Mucosa of descending colon (tissue), 3 donors: ENCODE measurements at regions not wholly inside any gene's neighbourhood (a gene's known extent, or its start where the extent isn't known, plus 50 kb on each side); places are given as distances from the start of the nearest gene placed in this dataset.

Experiments
- ATAC-seq: fragments of 200-7000 bp; cut with Tn5 transposase; one replicate; pipeline ENCODE4 v1.9.1; 2020; ENCODE audit warnings: mild to moderate bottlenecking, moderate library complexity
- DNase-seq, 3 donors: peaks; one replicate each; pipeline ENCODE4 v3.0.0-alpha.2; 2020
- H3K36me3 ChIP-seq: fragments of 200-600 bp; one replicate; pipeline ENCODE4 v1.8.0; 2021; ENCODE audit warnings: low read depth, mild to moderate bottlenecking
- H3K4me1 ChIP-seq: fragments of 200-600 bp; one replicate; pipeline ENCODE4 v1.8.0; 2021; ENCODE audit warnings: low read depth, mild to moderate bottlenecking
- H3K4me3 ChIP-seq: fragments of 200-600 bp; one replicate; pipeline ENCODE4 v1.8.0; 2021; ENCODE audit warnings: mild to moderate bottlenecking
- H3K9me3 ChIP-seq: fragments of 200-600 bp; one replicate; pipeline ENCODE4 v1.8.0; 2021; ENCODE audit warnings: mild to moderate bottlenecking
- intact Hi-C, 2 donors: fragments of 100-400 bp; cut with DNase I in 1 of 2; cut with micrococcal nuclease in 1 of 2; formaldehyde crosslinking; loops; one replicate each; pipeline versions ENCODE4 v1.11.0 to v1.11.1; 2022; cut with DNase I, micrococcal nuclease
- TF ChIP-seq, protein P1 (sequence below): fragments of 200-600 bp; IDR thresholded peaks from one replicate; pipeline ENCODE4 v1.8.0; 2022; ENCODE audit warnings: antibody characterized with exemption, mild to moderate bottlenecking
- donor health status: DM: no; HTN: no; CAD: no; lungs with moderate emphysema.
- donor health status: DM: no; HTN: no; CAD: no.
- donor health status: DM: no; HTN: yes; CAD: no.

DNA sequence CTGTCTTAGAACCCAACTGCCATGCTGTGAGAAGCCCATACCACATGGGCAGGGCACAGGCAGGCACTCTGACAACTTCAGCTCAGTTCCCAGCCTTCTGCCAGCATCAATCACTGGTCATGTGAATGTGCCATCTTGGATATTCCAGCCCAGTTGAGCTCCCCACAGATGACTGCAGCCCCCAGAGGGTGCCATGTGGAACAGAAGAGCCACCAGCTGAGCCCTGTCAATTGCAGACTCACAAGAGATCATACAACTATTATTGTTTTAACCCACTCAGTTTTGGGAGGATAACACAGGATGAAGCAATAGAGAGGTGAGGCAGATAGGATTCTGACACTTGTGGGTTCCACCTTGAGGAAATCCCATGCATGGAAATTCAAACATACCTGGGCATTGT is 78.4 kb upstream of the ZBTB40 start:
- TF ChIP-seq, protein P1, sequence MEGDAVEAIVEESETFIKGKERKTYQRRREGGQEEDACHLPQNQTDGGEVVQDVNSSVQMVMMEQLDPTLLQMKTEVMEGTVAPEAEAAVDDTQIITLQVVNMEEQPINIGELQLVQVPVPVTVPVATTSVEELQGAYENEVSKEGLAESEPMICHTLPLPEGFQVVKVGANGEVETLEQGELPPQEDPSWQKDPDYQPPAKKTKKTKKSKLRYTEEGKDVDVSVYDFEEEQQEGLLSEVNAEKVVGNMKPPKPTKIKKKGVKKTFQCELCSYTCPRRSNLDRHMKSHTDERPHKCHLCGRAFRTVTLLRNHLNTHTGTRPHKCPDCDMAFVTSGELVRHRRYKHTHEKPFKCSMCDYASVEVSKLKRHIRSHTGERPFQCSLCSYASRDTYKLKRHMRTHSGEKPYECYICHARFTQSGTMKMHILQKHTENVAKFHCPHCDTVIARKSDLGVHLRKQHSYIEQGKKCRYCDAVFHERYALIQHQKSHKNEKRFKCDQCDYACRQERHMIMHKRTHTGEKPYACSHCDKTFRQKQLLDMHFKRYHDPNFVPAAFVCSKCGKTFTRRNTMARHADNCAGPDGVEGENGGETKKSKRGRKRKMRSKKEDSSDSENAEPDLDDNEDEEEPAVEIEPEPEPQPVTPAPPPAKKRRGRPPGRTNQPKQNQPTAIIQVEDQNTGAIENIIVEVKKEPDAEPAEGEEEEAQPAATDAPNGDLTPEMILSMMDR: no peak
- DNase-seq (no peak), ATAC-seq (no peak)
- Histone ChIP-seq H3K9me3 (no peaks in the 10 kb centered on the region), H3K4me3 (no peak overlapping the region), H3K4me1 (no peaks in the 10 kb centered on the region), H3K36me3 (no peaks in the 10 kb centered on the region)
- intact Hi-C loops: no loop called here

DNA sequence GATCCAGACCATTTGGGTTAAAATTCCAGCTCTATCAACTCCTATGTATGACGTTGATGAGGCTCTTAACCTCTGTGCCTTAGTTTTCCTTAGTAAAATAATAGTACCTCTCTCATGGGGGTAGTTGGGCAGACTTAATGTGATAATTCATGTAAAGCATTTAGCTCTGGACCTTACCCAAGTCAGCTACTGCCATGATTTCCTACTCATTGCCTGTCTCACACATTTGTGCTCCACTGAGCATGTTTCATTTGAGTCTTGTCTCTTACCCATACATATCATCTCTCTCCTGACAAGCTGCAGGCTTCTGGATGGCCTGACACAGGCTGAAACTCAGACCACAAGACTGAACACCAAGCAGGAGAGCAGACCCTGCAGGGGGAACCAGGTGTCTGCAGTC is 77.7 kb upstream of the ZBTB40 start:
- Histone ChIP-seq H3K9me3 (no peaks in the 10 kb centered on the region), H3K4me1 (no peaks in the 10 kb centered on the region), H3K36me3 (no peaks in the 10 kb centered on the region), H3K4me3 (no peak overlapping the region)
- ATAC-seq (no peak), DNase-seq (no peak)
- intact Hi-C loops: no loop called here
- TF ChIP-seq, protein P1: no peak

DNA sequence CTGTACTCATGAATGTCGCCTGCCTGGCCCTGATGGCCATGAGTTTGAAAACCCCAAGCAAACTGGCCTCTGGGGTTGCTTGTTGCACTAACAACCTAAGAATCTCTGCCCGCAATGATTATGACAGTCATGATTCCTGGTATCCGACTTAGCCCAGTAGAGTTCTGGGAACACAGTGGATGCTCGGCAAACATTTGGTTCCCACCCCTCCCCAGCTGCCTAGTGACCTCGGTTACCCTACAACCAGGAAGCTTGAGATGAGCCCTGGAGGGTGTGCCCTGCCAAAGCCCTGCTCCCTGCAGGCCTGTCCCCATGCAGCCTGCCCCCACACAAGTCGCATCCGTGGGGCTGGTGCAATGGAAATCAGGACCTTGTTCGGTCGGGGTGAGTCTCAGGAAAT is 76.0 kb upstream of the ZBTB40 start:
- no peaks in the 10 kb centered on the region for H3K4me1 ChIP-seq
- H3K4me3 ChIP-seq: no peak overlapping the region
- no peaks in the 10 kb centered on the region for H3K36me3 ChIP-seq
- peak in 1 of 3 donors; percentile 14 for DNase-seq
- intact Hi-C loops: no loop called here
- no peaks in the 10 kb centered on the region for H3K9me3 ChIP-seq
- ATAC-seq: peak; percentile 19
- TF ChIP-seq, protein P1: no peak

GRCh38 chr1:22376001-22376400 is 75.7 kb upstream of the ZBTB40 start:
- no peak overlapping the region for H3K4me3 ChIP-seq
- TF ChIP-seq, protein P1: no peak
- intact Hi-C loops: no loop called here
- H3K9me3 ChIP-seq: no peaks in the 10 kb centered on the region
- no peaks in the 10 kb centered on the region for H3K36me3 ChIP-seq
- ATAC-seq (peak; percentile 25), DNase-seq (peak in 1 of 3 donors; percentile 8)
- H3K4me1 ChIP-seq: no peaks in the 10 kb centered on the region

- no peak for ATAC-seq
- Histone ChIP-seq H3K9me3 (no peaks in the 10 kb centered on the region), H3K4me1 (no peaks in the 10 kb centered on the region), H3K36me3 (no peaks in the 10 kb centered on the region), H3K4me3 (no peak overlapping the region)
- no peak for DNase-seq
- TF ChIP-seq, protein P1: no peak
- intact Hi-C loops: no loop called here
Observed at GRCh38 chr1:22376546-22376945, 75.1 kb upstream of the ZBTB40 start.

DNA sequence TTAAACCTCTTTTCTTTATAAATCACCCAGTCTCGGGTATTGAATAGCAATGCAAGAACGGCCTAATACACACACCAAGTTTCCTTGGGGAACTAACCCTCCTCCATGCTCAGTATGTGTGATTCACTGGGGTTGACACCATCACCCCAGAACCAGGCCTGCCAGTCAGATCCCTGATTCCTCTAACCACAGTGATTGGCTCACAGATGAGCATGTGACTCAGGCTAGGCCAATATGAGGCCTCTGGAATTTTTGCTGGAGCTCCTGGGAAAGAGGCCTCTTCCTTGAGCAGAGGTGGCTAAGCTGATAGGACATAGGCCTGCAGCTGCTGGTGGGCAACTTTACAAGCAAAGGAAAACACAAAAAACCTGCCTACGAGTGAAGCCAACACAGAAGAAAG is 74.7 kb upstream of the ZBTB40 start:
- no peak for ATAC-seq
- intact Hi-C loops: no loop called here
- no peaks in the 10 kb centered on the region for H3K36me3 ChIP-seq
- H3K4me3 ChIP-seq: no peak overlapping the region
- TF ChIP-seq, protein P1: no peak
- no peaks in the 10 kb centered on the region for H3K4me1 ChIP-seq
- H3K9me3 ChIP-seq: no peaks in the 10 kb centered on the region
- no peak for DNase-seq
